ENCODE measurements at regions not wholly inside any gene's neighbourhood (a gene's known extent, or its start where the extent isn't known, plus 50 kb on each side); places are given as distances from the start of the nearest gene placed in this dataset.
A peak's percentile ranks its signal among the peaks of the same experiment; 100 is the strongest.

- H3K36me3 Mint-ChIP-seq (ENCODE audit: low read depth) = no peaks in the 10 kb centered on the region
Measured at GRCh38 chr3:21169948-21170347, 581.1 kb downstream of the ZNF385D start.

DNA sequence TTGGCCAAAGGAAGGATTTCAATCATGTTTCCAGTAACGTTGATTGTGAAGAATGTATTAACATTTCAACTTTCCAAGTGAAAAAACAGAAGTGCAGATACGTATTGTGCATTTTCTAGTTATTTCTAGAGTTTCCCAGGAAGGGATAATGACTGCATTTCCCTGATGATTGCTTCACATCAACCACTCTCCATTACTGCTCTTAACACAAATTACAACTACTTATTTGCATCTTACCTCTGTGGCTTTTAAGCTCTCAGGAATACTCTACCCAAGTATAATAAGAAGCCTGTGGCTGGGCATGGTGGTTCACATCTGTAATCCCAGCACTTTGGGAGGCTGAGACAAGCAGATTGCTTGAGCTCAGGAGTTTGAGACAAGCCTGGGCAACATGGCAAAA, 582.5 kb downstream of the ZNF385D start:
- H3K27ac Mint-ChIP-seq = no peak overlapping the region
- DNase-seq (ENCODE audit: low spot score) (no peak), ATAC-seq (no peak)
- Histone ChIP-seq H4K20me1 (replicated peaks; ENCODE audit: insufficient read depth) (no peaks in the 10 kb centered on the region), H3K4me3 (no peak overlapping the region), H3F3A (replicated peaks; ENCODE audit: low read depth) (no peaks in the 10 kb centered on the region), H3K9me2 (ENCODE audit: insufficient read depth) (no peaks in the 10 kb centered on the region), H2AFZ (no peak overlapping the region), H3K4me1 (ENCODE audit: insufficient read depth) (peaks cover 23% of the 10 kb centered on the region; the same call in 1 of the 2 replicates), H3K27ac (ENCODE audit: low read depth) (no peak overlapping the region), H3K79me2 (replicated peaks; ENCODE audit: insufficient read depth) (no peaks in the 10 kb centered on the region), H3K4me2 (no peak overlapping the region), H3K36me3 (ENCODE audit: insufficient read depth) (no peaks in the 10 kb centered on the region), H3K27me3 (ENCODE audit: insufficient read depth) (no peaks in the 10 kb centered on the region)
- H3K27me3 Mint-ChIP-seq (ENCODE audit: insufficient read depth, low read depth, poor library complexity) = no peaks in the 10 kb centered on the region
- H3K4me1 Mint-ChIP-seq = peaks cover 31% of the 10 kb centered on the region
- no peak overlapping the region for H3K4me3 Mint-ChIP-seq
- H3K9me3 Mint-ChIP-seq = no peaks in the 10 kb centered on the region
- H3K36me3 Mint-ChIP-seq (ENCODE audit: low read depth) = no peaks in the 10 kb centered on the region
- TF ChIP-seq CTCF (conservative IDR thresholded peaks at IDR 0.05; ENCODE audit: low read depth in 2 of 2) (no peak), ZNF114 (CRISPR knock-in tag; IDR thresholded peaks at IDR 0.05) (no peak), ETS1 (IDR thresholded peaks at IDR 0.05) (no peak), EZH2 (IDR thresholded peaks at IDR 0.05; ENCODE audit: low read depth, unreplicated experiment) (no peak), EZH2phosphoT487 (IDR thresholded peaks at IDR 0.05; ENCODE audit: unreplicated experiment) (no peak), NANOG (IDR thresholded peaks at IDR 0.05; ENCODE audit: borderline replicate concordance) (no peak), ZNF331 (CRISPR knock-in tag; IDR thresholded peaks at IDR 0.05; ENCODE audit: low read depth) (no peak), STAT1 (IDR thresholded peaks at IDR 0.05; ENCODE audit: unreplicated experiment) (no peak), JUNB (IDR thresholded peaks at IDR 0.05; ENCODE audit: unreplicated experiment) (no peak)
- TF ChIP-seq, protein P1, sequence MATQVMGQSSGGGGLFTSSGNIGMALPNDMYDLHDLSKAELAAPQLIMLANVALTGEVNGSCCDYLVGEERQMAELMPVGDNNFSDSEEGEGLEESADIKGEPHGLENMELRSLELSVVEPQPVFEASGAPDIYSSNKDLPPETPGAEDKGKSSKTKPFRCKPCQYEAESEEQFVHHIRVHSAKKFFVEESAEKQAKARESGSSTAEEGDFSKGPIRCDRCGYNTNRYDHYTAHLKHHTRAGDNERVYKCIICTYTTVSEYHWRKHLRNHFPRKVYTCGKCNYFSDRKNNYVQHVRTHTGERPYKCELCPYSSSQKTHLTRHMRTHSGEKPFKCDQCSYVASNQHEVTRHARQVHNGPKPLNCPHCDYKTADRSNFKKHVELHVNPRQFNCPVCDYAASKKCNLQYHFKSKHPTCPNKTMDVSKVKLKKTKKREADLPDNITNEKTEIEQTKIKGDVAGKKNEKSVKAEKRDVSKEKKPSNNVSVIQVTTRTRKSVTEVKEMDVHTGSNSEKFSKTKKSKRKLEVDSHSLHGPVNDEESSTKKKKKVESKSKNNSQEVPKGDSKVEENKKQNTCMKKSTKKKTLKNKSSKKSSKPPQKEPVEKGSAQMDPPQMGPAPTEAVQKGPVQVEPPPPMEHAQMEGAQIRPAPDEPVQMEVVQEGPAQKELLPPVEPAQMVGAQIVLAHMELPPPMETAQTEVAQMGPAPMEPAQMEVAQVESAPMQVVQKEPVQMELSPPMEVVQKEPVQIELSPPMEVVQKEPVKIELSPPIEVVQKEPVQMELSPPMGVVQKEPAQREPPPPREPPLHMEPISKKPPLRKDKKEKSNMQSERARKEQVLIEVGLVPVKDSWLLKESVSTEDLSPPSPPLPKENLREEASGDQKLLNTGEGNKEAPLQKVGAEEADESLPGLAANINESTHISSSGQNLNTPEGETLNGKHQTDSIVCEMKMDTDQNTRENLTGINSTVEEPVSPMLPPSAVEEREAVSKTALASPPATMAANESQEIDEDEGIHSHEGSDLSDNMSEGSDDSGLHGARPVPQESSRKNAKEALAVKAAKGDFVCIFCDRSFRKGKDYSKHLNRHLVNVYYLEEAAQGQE (IDR thresholded peaks at IDR 0.05; ENCODE audit: unreplicated experiment) = no peak

More at GRCh38 chr3:21169948-21170347, 581.1 kb downstream of the ZNF385D start:
- no peak overlapping the region for H2AFZ ChIP-seq
- Mint-ChIP-seq H3K9me3 (no peaks in the 10 kb centered on the region), H3K27ac (peak overlapping the region; percentile 68), H3K4me3 (no peak overlapping the region), H3K27me3 (ENCODE audit: insufficient read depth, low read depth, poor library complexity) (no peaks in the 10 kb centered on the region), H3K4me1 (peaks cover 31% of the 10 kb centered on the region)
- H4K20me1 ChIP-seq (replicated peaks; ENCODE audit: insufficient read depth) = no peaks in the 10 kb centered on the region
- no peak overlapping the region for H3K27ac ChIP-seq (ENCODE audit: low read depth)
- ATAC-seq (no peak; the same call in 1 of the 3 replicates), DNase-seq (ENCODE audit: low spot score) (no peak)
- H3K4me3 ChIP-seq = no peak overlapping the region
- peaks cover 23% of the 10 kb centered on the region; the same call in 1 of the 2 replicates for H3K4me1 ChIP-seq (ENCODE audit: insufficient read depth)
- H3K79me2 ChIP-seq (replicated peaks; ENCODE audit: insufficient read depth) = no peaks in the 10 kb centered on the region
- no peaks in the 10 kb centered on the region for H3F3A ChIP-seq (replicated peaks; ENCODE audit: low read depth)
- H3K27me3 ChIP-seq (ENCODE audit: insufficient read depth) = no peaks in the 10 kb centered on the region
- H3K4me2 ChIP-seq = peak overlapping the region; percentile 12; the same call in 1 of the 2 replicates
- TF ChIP-seq CTCF (conservative IDR thresholded peaks at IDR 0.05; ENCODE audit: low read depth in 2 of 2) = no peak
- no peaks in the 10 kb centered on the region for H3K9me2 ChIP-seq (ENCODE audit: insufficient read depth)
- H3K36me3 ChIP-seq (ENCODE audit: insufficient read depth) = no peaks in the 10 kb centered on the region
